Prostate gland (tissue), 2 donors: ENCODE measurements at regions not wholly inside any gene's neighbourhood (a gene's known extent, or its start where the extent isn't known, plus 50 kb on each side); places are given as distances from the start of the nearest gene placed in this dataset.

Experiments used
- DNase-seq: peaks from one replicate; pipeline ENCODE4 v3.0.0-alpha.2; 2019; ENCODE audit warnings: low spot score
- H3K27ac ChIP-seq, 2 donors: fragments of 200-600 bp; sonication (generic); 2 replicates each; pipeline ENCODE4 v1.5.1; 2017 to 2019
- H3K27me3 ChIP-seq: fragments of 200-600 bp; sonication (generic); replicated peaks from 2 replicates; pipeline ENCODE4 v1.5.1; 2019; ENCODE audit not compliant: insufficient read depth
- H3K36me3 ChIP-seq, 2 donors: fragments of 200-600 bp; sonication (generic); 1 replicate in 1 of 2; 2 replicates in 1 of 2; pipeline versions ENCODE4 v1.5.1 to v1.8.1; 2017 to 2019
- H3K4me1 ChIP-seq: fragments of 200-600 bp; sonication (generic); replicated peaks from 2 replicates; pipeline ENCODE4 v1.5.1; 2019
- H3K4me3 ChIP-seq, 2 donors: fragments of 200-600 bp; sonication (generic); 2 replicates each; pipeline ENCODE4 v1.5.1; 2017 to 2019
- H3K9me3 ChIP-seq: fragments of 200-600 bp; sonication (generic); 2 replicates; pipeline ENCODE4 v1.5.1; 2017
- POLR2A ChIP-seq: fragments of 450-650 bp; IDR thresholded peaks from one replicate; pipeline ENCODE4 v1.6.1; 2016; ENCODE audit warnings: antibody characterized with exemption, mild to moderate bottlenecking
- POLR2AphosphoS5 ChIP-seq: sonication (generic); formaldehyde crosslinking; IDR thresholded peaks from one replicate; pipeline ENCODE4 v1.6.1; 2017; ENCODE audit warnings: antibody characterized with exemption
- WGBS: methylation state at CpG from one replicate; pipeline ENCODE4 v1.1.5; 2018; 5-methylcytosine and 5-hydroxymethylcytosine counted together
- intact Hi-C: fragments of 100-400 bp; cut with DNase I; formaldehyde crosslinking; loops from one replicate; pipeline ENCODE4 v1.14.2; 2022
- TF ChIP-seq, protein P1 (sequence below), 4 experiments: fragments of 200-600 bp in 2 of 4; fragments of 450-650 bp in 2 of 4; sonication (generic) in 2 of 4; IDR thresholded peaks; 1 replicate in 3 of 4; 2 replicates in 1 of 4; pipeline ENCODE4 v1.5.1; 2016 to 2019; ENCODE audit warnings: antibody characterized with exemption in 4 of 4, mild to moderate bottlenecking in 2 of 4, moderate library complexity in 2 of 4

DNA sequence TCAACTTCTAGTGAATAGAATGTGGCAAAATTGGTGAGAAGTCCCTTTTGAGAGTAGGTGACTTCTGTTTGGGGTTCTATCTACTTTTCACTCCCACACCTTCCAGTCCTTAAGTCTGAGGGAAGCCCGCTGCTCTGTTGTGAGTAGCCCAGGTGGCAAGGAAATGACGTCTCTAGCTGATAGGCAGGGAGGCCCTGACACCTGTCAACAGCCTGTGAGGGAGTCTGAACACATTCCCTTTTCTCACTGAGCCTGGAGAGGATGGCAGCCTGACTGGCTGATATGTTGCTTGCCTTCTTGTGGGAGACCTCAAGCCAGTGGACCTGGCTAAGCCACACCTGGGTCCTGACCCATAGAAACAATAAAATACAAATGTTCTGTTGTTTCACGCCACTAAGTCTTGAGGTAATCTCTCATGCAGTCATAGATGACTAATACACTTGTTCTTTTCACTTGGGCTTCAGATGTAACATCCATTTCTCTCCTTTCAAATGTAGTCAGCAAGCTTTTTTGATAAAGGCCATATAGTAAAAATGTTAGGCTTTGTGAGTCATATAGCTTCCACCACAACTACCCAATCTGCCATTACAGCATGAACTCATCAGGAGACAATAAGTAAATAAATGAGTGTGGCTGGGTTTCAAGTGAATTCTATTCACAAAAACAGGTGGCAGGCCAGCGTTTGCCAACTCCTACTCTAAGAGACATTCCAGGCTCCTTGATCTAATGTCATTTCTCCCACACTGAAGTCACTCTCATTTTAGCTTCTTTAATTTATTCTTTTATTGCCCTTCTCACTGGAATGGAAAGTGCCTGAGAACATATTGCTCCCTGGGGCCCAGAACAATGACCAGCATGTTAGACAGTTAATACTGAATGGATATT is 265.1 kb upstream of the MAD2L1 start:
- Histone ChIP-seq H3K27ac (no peak overlapping the region), H3K4me1 (no peaks in the 10 kb centered on the region), H3K9me3 (no peaks in the 10 kb centered on the region), H3K4me3 (no peak overlapping the region), H3K36me3 (no peaks in the 10 kb centered on the region), H3K27me3 (no peaks in the 10 kb centered on the region)
- intact Hi-C loops = no loop called here
- 63% methylated on average over 4 of the region's 4 CpGs for WGBS
- DNase-seq = no peak
- TF ChIP-seq, protein P1, sequence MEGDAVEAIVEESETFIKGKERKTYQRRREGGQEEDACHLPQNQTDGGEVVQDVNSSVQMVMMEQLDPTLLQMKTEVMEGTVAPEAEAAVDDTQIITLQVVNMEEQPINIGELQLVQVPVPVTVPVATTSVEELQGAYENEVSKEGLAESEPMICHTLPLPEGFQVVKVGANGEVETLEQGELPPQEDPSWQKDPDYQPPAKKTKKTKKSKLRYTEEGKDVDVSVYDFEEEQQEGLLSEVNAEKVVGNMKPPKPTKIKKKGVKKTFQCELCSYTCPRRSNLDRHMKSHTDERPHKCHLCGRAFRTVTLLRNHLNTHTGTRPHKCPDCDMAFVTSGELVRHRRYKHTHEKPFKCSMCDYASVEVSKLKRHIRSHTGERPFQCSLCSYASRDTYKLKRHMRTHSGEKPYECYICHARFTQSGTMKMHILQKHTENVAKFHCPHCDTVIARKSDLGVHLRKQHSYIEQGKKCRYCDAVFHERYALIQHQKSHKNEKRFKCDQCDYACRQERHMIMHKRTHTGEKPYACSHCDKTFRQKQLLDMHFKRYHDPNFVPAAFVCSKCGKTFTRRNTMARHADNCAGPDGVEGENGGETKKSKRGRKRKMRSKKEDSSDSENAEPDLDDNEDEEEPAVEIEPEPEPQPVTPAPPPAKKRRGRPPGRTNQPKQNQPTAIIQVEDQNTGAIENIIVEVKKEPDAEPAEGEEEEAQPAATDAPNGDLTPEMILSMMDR (IDR thresholded peaks at IDR 0.05) = no peak
- TF ChIP-seq POLR2A = no peak
- TF ChIP-seq POLR2AphosphoS5 = no peak

- H3K27me3 ChIP-seq = no peaks in the 10 kb centered on the region
- DNase-seq = no peak
- WGBS = 100% methylated on average over 1 of the region's 1 CpG
- no peak overlapping the region for H3K4me3 ChIP-seq
- intact Hi-C loops = no loop called here
- TF ChIP-seq POLR2AphosphoS5 (no peak), POLR2A (no peak)
- TF ChIP-seq, protein P1 (IDR thresholded peaks at IDR 0.05) = no peak
- H3K4me1 ChIP-seq = no peaks in the 10 kb centered on the region
- no peaks in the 10 kb centered on the region for H3K9me3 ChIP-seq
- H3K36me3 ChIP-seq = no peaks in the 10 kb centered on the region
- no peak overlapping the region for H3K27ac ChIP-seq
Measured at GRCh38 chr4:120329386-120329785, 262.7 kb upstream of the MAD2L1 start.

- intact Hi-C loops = no loop called here
- Histone ChIP-seq H3K9me3 (no peaks in the 10 kb centered on the region), H3K27me3 (no peaks in the 10 kb centered on the region), H3K36me3 (no peaks in the 10 kb centered on the region), H3K27ac (no peak overlapping the region), H3K4me3 (no peak overlapping the region), H3K4me1 (no peaks in the 10 kb centered on the region)
- DNase-seq = no peak
- no peak for TF ChIP-seq POLR2AphosphoS5
- TF ChIP-seq, protein P1 (IDR thresholded peaks at IDR 0.05) = no peak
- no peak for TF ChIP-seq POLR2A
Measured at GRCh38 chr4:120327276-120327675, 260.6 kb upstream of the MAD2L1 start.

DNA sequence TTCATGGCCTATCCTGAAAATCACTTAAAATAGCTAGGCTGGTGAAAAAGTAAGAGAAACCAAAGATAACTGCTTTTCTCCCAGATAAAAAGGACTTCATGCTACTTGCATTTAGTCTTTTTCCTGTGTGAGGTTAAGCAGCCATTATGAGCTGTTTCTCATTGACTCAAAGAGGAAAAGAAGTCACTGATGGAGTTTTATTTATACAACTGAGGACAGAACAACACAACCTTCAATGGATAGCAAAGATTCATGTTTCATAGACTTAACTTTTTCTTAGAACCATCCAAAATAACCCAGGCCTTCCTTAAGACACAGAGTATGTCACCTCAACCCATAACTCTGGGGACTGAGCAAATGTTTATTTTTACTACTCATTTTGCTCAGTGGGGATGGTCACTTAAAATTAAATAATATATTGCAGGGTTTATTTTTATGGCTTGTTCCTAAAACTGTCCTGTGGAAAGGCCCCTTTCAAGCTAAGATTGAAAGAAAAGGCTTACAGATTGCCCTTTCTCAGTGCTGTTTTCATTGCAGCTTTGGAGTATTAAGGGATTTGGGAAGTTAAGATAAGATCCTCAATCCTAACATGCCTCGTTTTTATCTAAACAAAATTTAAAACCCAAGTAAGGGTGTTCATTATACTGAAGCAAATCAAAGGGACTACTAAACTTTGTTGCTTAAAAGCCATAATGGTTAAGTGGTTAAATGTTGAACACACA is 252.6 kb upstream of the MAD2L1 start:
- TF ChIP-seq POLR2A = no peak
- no peak for TF ChIP-seq POLR2AphosphoS5
- TF ChIP-seq, protein P1 (IDR thresholded peaks at IDR 0.05) = no peak
- H3K4me3 ChIP-seq = no peak overlapping the region
- H3K27ac ChIP-seq = no peak overlapping the region
- no peaks in the 10 kb centered on the region for H3K36me3 ChIP-seq
- no peaks in the 10 kb centered on the region for H3K27me3 ChIP-seq
- H3K9me3 ChIP-seq = no peaks in the 10 kb centered on the region
- DNase-seq = no peak
- intact Hi-C loops = no loop called here
- WGBS = 19% methylated on average over 1 of the region's 1 CpG
- H3K4me1 ChIP-seq = no peaks in the 10 kb centered on the region
